ENCODE measurements at regions not wholly inside any gene's neighbourhood (a gene's known extent, or its start where the extent isn't known, plus 50 kb on each side); places are given as distances from the start of the nearest gene placed in this dataset.
A peak's percentile ranks its signal among the peaks of the same experiment; 100 is the strongest.

- peak; percentile 69 to 71 for DNase-seq
These were observed 51.5 kb upstream of the LRRC32 start for GRCh38 chr11:76721755-76722677.

DNA sequence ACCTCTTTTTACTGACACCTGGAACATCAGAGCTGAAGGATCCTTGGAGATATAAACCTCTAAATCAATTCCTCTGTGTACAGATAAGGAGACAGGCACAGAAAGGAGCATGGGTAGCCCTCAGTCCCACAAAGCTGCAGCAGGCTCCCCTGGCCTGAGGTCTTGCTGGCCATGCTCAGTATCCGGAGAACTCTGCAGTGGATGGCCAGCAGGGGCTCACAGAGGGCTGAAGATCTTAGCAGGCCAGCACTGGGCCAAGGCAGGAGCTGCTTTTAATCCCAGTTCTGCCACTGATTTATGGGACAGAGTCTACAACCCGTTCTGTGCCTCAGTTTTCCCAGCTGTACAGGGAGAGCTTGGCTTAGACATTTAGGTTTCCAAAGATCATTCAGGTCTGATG lies 52.6 kb upstream of the LRRC32 start:
- DNase-seq: no peak

DNA sequence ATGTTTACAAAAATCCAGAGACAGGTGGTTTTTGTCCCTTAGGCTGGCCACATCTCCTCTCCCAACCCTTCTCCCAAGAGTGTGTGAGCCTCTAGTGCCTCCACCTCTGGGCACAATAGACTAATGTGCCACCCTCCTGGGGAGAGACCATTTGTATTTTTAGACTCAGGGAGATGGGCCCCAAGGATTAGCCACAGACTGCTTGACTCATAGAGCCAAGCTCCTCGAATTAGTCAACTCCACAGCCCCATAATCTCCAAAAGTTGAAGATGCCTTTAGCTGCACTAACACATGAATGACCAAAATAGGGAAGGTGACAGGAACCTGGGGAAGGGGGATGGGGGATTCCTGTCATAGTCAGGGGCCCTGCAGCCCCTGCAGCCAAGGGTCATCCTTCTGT lies 53.0 kb upstream of the LRRC32 start:
- DNase-seq: no peak

DNA sequence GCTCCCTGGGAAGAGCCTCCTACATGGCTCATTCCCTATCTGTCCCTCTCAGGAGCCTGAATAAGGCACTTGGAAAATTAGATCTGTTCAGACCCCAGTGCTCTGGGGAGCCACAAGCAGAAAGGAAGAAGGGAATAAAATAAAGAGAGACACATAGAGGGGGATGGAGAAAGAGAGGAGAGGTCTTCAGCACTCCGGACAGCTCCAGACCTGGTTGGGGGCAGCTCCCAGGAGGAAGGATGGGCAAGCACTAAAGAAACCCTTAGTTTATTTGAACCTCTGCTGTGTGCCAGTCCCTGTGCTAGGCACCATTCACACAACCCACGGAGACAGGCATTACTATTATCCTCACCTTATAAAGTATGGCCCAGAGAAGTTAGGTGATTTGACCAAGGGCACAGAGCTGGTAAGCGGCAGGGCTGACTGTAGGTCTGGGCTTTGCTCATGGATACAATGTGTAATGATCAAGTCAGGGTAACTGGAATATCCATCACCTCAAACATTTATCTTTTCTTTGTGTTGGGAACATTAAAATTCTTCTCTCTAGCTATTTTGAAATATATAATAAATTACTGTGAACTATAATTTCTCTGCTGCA lies 53.7 kb upstream of the LRRC32 start:
- no peak for DNase-seq

GRCh38 chr11:76728227-76728626 lies 54.9 kb upstream of the TSKU start:
- no peak for DNase-seq

DNA sequence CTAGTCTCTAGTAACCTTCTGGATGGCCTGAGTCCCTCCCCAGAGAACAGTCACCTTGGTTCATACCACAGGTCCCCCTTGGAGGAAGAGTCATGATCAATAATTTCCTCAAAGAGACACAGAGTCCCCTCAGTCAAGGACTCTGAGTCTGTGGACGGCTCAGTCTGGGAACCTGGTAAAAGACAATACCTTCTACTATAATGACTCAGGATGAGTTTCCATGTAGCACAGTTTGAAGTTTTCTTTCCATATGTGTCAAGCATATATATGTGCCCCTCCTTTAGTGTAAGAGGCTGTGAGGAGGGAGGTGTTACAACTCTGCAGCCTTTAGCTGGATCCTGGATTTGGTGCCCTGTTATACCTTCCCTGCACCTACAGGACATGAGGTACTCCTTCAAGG lies 54.4 kb upstream of the TSKU start:
- DNase-seq: no peak

DNA sequence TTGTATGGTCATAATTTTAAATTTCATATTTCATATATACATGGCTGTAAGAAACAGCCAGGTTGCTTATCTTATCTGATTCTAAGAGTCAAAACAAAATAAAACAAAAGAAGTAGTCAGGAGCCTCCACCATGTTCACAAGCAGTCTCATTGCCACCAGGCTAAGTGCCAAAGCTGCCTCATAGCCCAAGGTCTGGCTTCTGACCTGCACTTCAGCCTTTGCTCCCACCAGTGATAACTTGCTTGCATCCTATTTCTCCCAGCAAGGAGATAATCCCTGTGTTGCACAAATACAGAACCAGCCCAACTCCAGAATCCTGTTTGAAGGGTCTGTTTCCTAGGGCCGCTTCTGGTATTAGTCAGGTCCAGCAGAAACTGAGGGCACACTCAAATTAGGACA lies 53.9 kb upstream of the TSKU start:
- DNase-seq: no peak

- no peak for DNase-seq
These were observed 52.1 kb upstream of the TSKU start for GRCh38 chr11:76730887-76731565.

DNA sequence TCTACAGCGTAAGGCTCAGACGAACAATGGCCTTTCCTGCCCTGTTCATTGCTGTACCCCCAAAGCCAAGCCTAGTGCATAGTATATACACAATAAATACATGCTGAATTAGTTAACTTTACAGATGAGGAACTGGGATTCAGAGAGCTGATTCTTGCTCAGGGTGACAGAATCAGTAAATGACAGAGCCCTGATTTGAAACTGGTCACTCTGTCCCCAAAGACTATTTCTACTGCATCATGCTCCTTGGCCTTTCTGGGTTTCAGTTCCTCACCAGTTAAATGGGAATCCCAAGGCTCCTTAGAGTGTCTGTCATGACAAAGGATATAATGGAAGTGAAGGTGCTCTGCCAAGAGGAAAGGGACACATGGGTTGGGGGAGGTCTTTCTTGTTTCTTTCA lies 50.5 kb upstream of the TSKU start:
- no peak for DNase-seq

Measured in hippocampal formation (tissue), 2 donors.